Duodenal mucosa (tissue), 2 donors: ENCODE measurements at regions not wholly inside any gene's neighbourhood (a gene's known extent, or its start where the extent isn't known, plus 50 kb on each side); places are given as distances from the start of the nearest gene placed in this dataset.

Experiments
- H3K27ac ChIP-seq: one replicate; pipeline ENCODE4 v1.7.0; 2013; ENCODE audit warnings: low read depth, low read length
- H3K27me3 ChIP-seq, 2 donors: one replicate each; pipeline ENCODE4 v1.7.0; 2013; ENCODE audit warnings: low read length in 2 of 2, control low read depth in 1 of 2; ENCODE audit not compliant: insufficient read depth in 2 of 2, control insufficient read depth in 1 of 2
- H3K36me3 ChIP-seq, 2 donors: one replicate each; pipeline ENCODE4 v1.7.0; 2013; ENCODE audit warnings: low read length in 2 of 2, control low read depth in 1 of 2; ENCODE audit not compliant: insufficient read depth in 2 of 2, control insufficient read depth in 1 of 2
- H3K4me1 ChIP-seq, 2 donors: one replicate each; pipeline ENCODE4 v1.7.0; 2013; ENCODE audit warnings: low read length in 2 of 2, control low read depth in 1 of 2; ENCODE audit not compliant: insufficient read depth in 2 of 2, control insufficient read depth in 1 of 2
- H3K4me3 ChIP-seq, 2 donors: one replicate each; pipeline ENCODE4 v1.7.0; 2013; ENCODE audit warnings: low read length in 2 of 2, low read depth in 1 of 2
- H3K9ac ChIP-seq, 2 donors: one replicate each; pipeline ENCODE4 v1.7.0; 2013; ENCODE audit warnings: low read length in 2 of 2, low read depth in 1 of 2
- H3K9me3 ChIP-seq, 2 donors: one replicate each; pipeline ENCODE4 v1.7.0; 2013; ENCODE audit warnings: low read length in 2 of 2, control low read depth in 1 of 2; ENCODE audit not compliant: control insufficient read depth in 1 of 2

GRCh38 chr1:166221316-166221715 lies 54.5 kb upstream of the FAM78B start:
- no peaks in the 10 kb centered on the region for H3K27me3 ChIP-seq
- H3K27ac ChIP-seq, result no peak overlapping the region
- H3K9me3 ChIP-seq, result peaks cover 0 to 6% of the 10 kb centered on the region in 2 donors
- no peak overlapping the region for H3K9ac ChIP-seq
- no peaks in the 10 kb centered on the region for H3K4me1 ChIP-seq
- H3K4me3 ChIP-seq, result no peak overlapping the region
- H3K36me3 ChIP-seq, result no peaks in the 10 kb centered on the region

GRCh38 chr1:166233750-166234366 lies 67.1 kb upstream of the FAM78B start:
- Histone ChIP-seq H3K4me3 (no peak overlapping the region), H3K27me3 (no peaks in the 10 kb centered on the region), H3K4me1 (no peaks in the 10 kb centered on the region), H3K27ac (no peak overlapping the region), H3K9ac (no peak overlapping the region), H3K36me3 (no peaks in the 10 kb centered on the region), H3K9me3 (no peaks in the 10 kb centered on the region)

- Histone ChIP-seq H3K36me3 (no peaks in the 10 kb centered on the region), H3K9ac (no peak overlapping the region), H3K9me3 (no peaks in the 10 kb centered on the region), H3K4me3 (no peak overlapping the region), H3K27ac (no peak overlapping the region), H3K27me3 (no peaks in the 10 kb centered on the region), H3K4me1 (no peaks in the 10 kb centered on the region)
These were observed 68.9 kb upstream of the FAM78B start for GRCh38 chr1:166235728-166236127.

- H3K27me3 ChIP-seq, result no peaks in the 10 kb centered on the region
- H3K27ac ChIP-seq, result no peak overlapping the region
- H3K4me3 ChIP-seq, result no peak overlapping the region
- no peaks in the 10 kb centered on the region for H3K36me3 ChIP-seq
- H3K9ac ChIP-seq, result no peak overlapping the region
- no peaks in the 10 kb centered on the region for H3K4me1 ChIP-seq
- H3K9me3 ChIP-seq, result no peaks in the 10 kb centered on the region
These were observed 70.9 kb upstream of the FAM78B start for GRCh38 chr1:166237675-166238074.

GRCh38 chr1:166253076-166253779 lies 86.4 kb upstream of the FAM78B start:
- H3K9ac ChIP-seq, result no peak overlapping the region
- H3K36me3 ChIP-seq, result no peaks in the 10 kb centered on the region
- no peaks in the 10 kb centered on the region for H3K27me3 ChIP-seq
- no peaks in the 10 kb centered on the region for H3K4me1 ChIP-seq
- no peak overlapping the region for H3K4me3 ChIP-seq
- no peak overlapping the region for H3K27ac ChIP-seq
- no peaks in the 10 kb centered on the region for H3K9me3 ChIP-seq

- no peaks in the 10 kb centered on the region for H3K27me3 ChIP-seq
- H3K4me1 ChIP-seq, result no peaks in the 10 kb centered on the region
- no peaks in the 10 kb centered on the region for H3K36me3 ChIP-seq
- H3K27ac ChIP-seq, result no peak overlapping the region
- no peak overlapping the region for H3K9ac ChIP-seq
- no peak overlapping the region for H3K4me3 ChIP-seq
- no peaks in the 10 kb centered on the region for H3K9me3 ChIP-seq
These were observed 91.2 kb upstream of the FAM78B start for GRCh38 chr1:166258017-166258416.

GRCh38 chr1:166261511-166261910 lies 94.7 kb upstream of the FAM78B start:
- no peaks in the 10 kb centered on the region for H3K36me3 ChIP-seq
- H3K9ac ChIP-seq, result no peak overlapping the region
- H3K9me3 ChIP-seq, result no peaks in the 10 kb centered on the region
- H3K4me1 ChIP-seq, result no peaks in the 10 kb centered on the region
- no peak overlapping the region for H3K4me3 ChIP-seq
- no peak overlapping the region for H3K27ac ChIP-seq
- no peaks in the 10 kb centered on the region for H3K27me3 ChIP-seq

- no peak overlapping the region for H3K4me3 ChIP-seq
- no peaks in the 10 kb centered on the region for H3K36me3 ChIP-seq
- H3K9me3 ChIP-seq, result no peaks in the 10 kb centered on the region
- no peak overlapping the region for H3K27ac ChIP-seq
- no peaks in the 10 kb centered on the region for H3K27me3 ChIP-seq
- H3K9ac ChIP-seq, result no peak overlapping the region
- H3K4me1 ChIP-seq, result no peaks in the 10 kb centered on the region
These were observed 103.8 kb upstream of the FAM78B start for GRCh38 chr1:166270476-166271150.

- Histone ChIP-seq H3K4me3 (no peak overlapping the region), H3K27ac (no peak overlapping the region), H3K36me3 (no peaks in the 10 kb centered on the region)
These were observed 104.3 kb upstream of the FAM78B start for GRCh38 chr1:166271151-166271538.

GRCh38 chr1:166272155-166272554 lies 105.4 kb upstream of the FAM78B start:
- Histone ChIP-seq H3K27me3 (no peaks in the 10 kb centered on the region), H3K4me3 (no peak overlapping the region), H3K36me3 (no peaks in the 10 kb centered on the region), H3K9ac (no peak overlapping the region), H3K27ac (no peak overlapping the region), H3K4me1 (no peaks in the 10 kb centered on the region), H3K9me3 (no peaks in the 10 kb centered on the region)

More at GRCh38 chr1:166271151-166271538, 104.3 kb upstream of the FAM78B start:
- no peaks in the 10 kb centered on the region for H3K27me3 ChIP-seq
- no peak overlapping the region for H3K9ac ChIP-seq
- no peaks in the 10 kb centered on the region for H3K9me3 ChIP-seq
- no peaks in the 10 kb centered on the region for H3K4me1 ChIP-seq
